ENCODE measurements at regions not wholly inside any gene's neighbourhood (a gene's known extent, or its start where the extent isn't known, plus 50 kb on each side); places are given as distances from the start of the nearest gene placed in this dataset.

- no peak overlapping the region for H3K4me3 ChIP-seq (ENCODE audit: low read depth, low read length)
- TF ChIP-seq, protein P1, sequence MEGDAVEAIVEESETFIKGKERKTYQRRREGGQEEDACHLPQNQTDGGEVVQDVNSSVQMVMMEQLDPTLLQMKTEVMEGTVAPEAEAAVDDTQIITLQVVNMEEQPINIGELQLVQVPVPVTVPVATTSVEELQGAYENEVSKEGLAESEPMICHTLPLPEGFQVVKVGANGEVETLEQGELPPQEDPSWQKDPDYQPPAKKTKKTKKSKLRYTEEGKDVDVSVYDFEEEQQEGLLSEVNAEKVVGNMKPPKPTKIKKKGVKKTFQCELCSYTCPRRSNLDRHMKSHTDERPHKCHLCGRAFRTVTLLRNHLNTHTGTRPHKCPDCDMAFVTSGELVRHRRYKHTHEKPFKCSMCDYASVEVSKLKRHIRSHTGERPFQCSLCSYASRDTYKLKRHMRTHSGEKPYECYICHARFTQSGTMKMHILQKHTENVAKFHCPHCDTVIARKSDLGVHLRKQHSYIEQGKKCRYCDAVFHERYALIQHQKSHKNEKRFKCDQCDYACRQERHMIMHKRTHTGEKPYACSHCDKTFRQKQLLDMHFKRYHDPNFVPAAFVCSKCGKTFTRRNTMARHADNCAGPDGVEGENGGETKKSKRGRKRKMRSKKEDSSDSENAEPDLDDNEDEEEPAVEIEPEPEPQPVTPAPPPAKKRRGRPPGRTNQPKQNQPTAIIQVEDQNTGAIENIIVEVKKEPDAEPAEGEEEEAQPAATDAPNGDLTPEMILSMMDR (IDR thresholded peaks at IDR 0.05; ENCODE audit: control insufficient read depth, extremely low read depth, insufficient read depth) = no peak
- DNase-seq (ENCODE audit: low read depth) = no peak
These were observed 252.0 kb upstream of the PPARGC1A start for GRCh38 chr4:24141836-24142235.

DNA sequence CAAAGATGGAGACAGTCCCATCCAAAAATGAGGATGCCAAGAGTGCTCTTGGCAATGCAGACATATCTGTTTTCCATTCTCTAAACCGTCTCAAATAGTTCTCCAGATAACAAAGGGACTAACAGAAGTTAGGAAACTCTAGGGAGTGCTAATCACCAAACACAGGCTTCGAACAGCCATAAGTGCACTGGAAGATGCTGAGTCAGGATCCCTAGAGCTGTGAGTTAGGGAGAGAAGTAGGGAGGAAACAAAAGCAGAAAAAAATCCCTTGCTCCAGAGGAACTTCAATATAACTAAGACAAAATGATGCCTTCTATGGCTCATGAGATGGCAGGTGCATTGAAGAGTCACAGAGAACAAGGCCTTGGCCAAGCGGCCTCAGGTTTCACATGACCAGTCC, 251.0 kb upstream of the PPARGC1A start:
- no peak overlapping the region for H3K4me3 ChIP-seq (ENCODE audit: low read depth, low read length)
- TF ChIP-seq, protein P1 (IDR thresholded peaks at IDR 0.05; ENCODE audit: control insufficient read depth, extremely low read depth, insufficient read depth) = no peak
- DNase-seq (ENCODE audit: low read depth) = no peak

DNA sequence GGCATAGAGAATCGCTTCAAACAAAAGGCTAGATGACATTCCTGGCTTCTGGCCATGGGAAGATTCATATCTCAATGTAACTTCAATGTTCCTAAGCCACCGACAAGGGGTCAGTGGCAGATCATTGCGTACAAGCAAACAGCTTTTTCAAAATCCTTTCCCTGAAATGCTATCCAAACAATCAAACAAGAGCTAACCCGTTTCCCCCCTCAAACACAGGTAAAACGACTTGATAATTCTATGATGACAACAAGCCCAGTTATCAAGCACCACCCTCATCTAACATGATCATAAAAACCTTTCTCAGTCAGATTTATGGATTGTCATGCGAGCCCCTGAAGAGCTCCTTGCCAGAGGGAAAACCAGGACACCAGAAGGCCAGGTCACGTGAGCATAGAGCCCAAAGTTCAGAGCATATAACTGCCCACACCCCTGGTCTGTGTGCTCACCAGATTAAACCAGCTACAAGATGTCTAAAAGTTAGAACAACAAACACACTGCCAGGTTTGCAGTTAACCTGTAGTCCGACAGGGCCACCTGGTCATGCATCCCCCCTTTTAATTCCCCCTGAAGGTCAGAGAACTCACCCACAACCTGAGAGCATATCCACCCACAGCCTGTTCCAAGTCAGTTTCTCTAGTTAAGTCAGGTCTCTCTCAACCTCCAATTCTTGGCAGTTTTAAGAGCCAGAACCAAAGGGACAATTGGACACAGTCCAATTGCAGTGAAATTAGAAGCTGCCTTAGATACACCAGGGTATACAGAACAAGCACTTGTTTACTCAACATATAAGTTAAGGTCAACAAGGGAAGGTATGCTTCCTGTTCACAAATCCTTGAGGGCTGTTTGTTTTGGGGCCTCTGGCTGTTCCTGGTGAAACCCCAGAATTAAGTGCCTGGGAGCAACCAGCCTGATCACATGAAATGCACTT, 248.1 kb upstream of the PPARGC1A start:
- DNase-seq (ENCODE audit: low read depth) = peak; percentile 82
- TF ChIP-seq, protein P1 (IDR thresholded peaks at IDR 0.05; ENCODE audit: control insufficient read depth, extremely low read depth, insufficient read depth) = no peak
- H3K4me3 ChIP-seq (ENCODE audit: low read depth, low read length) = no peak overlapping the region

GRCh38 chr4:24131954-24132673, 242.3 kb upstream of the PPARGC1A start:
- TF ChIP-seq, protein P1 (IDR thresholded peaks at IDR 0.05; ENCODE audit: control insufficient read depth, extremely low read depth, insufficient read depth) = no peak
- DNase-seq (ENCODE audit: low read depth) = no peak
- H3K4me3 ChIP-seq (ENCODE audit: low read depth, low read length) = no peak overlapping the region

DNA sequence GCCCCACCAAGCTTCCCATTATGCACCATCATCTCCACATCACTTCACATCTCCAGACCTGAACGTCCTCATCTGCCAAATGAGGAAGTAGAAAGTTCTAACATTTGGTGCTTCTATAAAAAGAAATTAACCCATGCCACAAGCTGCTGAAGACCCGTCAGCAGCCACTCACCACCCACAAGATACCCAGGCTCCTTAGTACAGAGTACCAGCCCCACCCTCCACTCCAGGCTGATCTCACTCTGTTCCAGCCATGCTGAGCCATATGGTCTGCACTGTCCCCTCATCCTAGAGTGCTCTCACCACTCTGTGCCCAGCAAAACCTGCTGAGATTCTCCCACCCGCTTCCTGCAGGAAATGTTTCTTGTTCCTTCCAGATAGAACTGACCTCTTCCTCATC, 240.8 kb upstream of the PPARGC1A start:
- H3K4me3 ChIP-seq (ENCODE audit: low read depth, low read length) = no peak overlapping the region
- DNase-seq (ENCODE audit: low read depth) = no peak
- TF ChIP-seq, protein P1 (IDR thresholded peaks at IDR 0.05; ENCODE audit: control insufficient read depth, extremely low read depth, insufficient read depth) = no peak

GRCh38 chr4:24126776-24127175, 236.9 kb upstream of the PPARGC1A start:
- H3K4me3 ChIP-seq (ENCODE audit: low read depth, low read length) = no peak overlapping the region
- DNase-seq (ENCODE audit: low read depth) = no peak
- TF ChIP-seq, protein P1 (IDR thresholded peaks at IDR 0.05; ENCODE audit: control insufficient read depth, extremely low read depth, insufficient read depth) = no peak
